ENCODE measurements at regions not wholly inside any gene's neighbourhood (a gene's known extent, or its start where the extent isn't known, plus 50 kb on each side); places are given as distances from the start of the nearest gene placed in this dataset.

- Histone ChIP-seq H3K27ac (ENCODE audit: extremely low read depth, low read depth, low read length) (no peak overlapping the region), H2AFZ (ENCODE audit: low read depth, low read length) (no peak overlapping the region), H3K9ac (ENCODE audit: insufficient read depth in 1 of 2, low read depth in 2 of 2, low read length in 2 of 2) (no peak overlapping the region), H3K4me3 (no peak overlapping the region), H3K9me1 (ENCODE audit: control insufficient read depth, insufficient read depth, low read length) (no peaks in the 10 kb centered on the region), H3K9me3 (replicated peaks; ENCODE audit: control insufficient read depth, insufficient read depth, low read depth, low read length) (no peaks in the 10 kb centered on the region), H3K36me3 (ENCODE audit: control insufficient read depth, insufficient read depth, low read length) (no peaks in the 10 kb centered on the region), H4K20me1 (replicated peaks; ENCODE audit: control insufficient read depth, insufficient read depth, low read length) (peaks cover 3% of the 10 kb centered on the region; the same call in 1 of the 2 replicates), H3K27me3 (ENCODE audit: control insufficient read depth in 2 of 2, insufficient read depth in 2 of 2, low read length in 2 of 2) (peaks cover 31 to 38% of the 10 kb centered on the region in 2 experiments), H3K4me2 (ENCODE audit: insufficient read depth, low read length) (no peak overlapping the region), H3K79me2 (ENCODE audit: control insufficient read depth, insufficient read depth, low read length) (no peaks in the 10 kb centered on the region), H3K4me1 (replicated peaks in 1 of 2; ENCODE audit: control insufficient read depth in 2 of 2, insufficient read depth in 2 of 2, low read length in 2 of 2) (no peaks in the 10 kb centered on the region)
- in situ Hi-C loops (cut with MboI) (no loop called here), intact Hi-C loops (cut with micrococcal nuclease) (no loop called here)
- CTCF ChIA-PET (ENCODE audit: low intra/inter-chr PET ratio): no interaction called here
- FAIRE-seq: no peak
- POLR2A ChIA-PET: interaction anchor here (0.6 to 2.2 kb wide), 4 partner anchors 10 to 858 kb away, joined by 4 to 6 read pairs (median 4); no protein-coding TSS in a partner anchor
- BruUV-seq (replicated peaks): no TSS peak
- no peak for DNase-seq (ENCODE audit: extremely low read depth in 1 of 4, low spot score in 3 of 4)
- WGBS (ENCODE audit: insufficient coverage, low coverage, missing lambda C conversion rate): under 1% methylated on average over 3 of the region's 3 CpGs
- no peak for ATAC-seq
- TF ChIP-seq ZBTB1 (CRISPR knock-in tag; IDR thresholded peaks at IDR 0.05; ENCODE audit: borderline replicate concordance, low read depth) (no peak), RREB1 (CRISPR knock-in tag; IDR thresholded peaks at IDR 0.05) (no peak), RUNX1 (IDR thresholded peaks at IDR 0.05; ENCODE audit: low read depth) (no peak), CREB3L1 (IDR thresholded peaks at IDR 0.05; ENCODE audit: borderline replicate concordance, low read depth) (no peak), ZMIZ1 (IDR thresholded peaks at IDR 0.05; ENCODE audit: low read depth in 2 of 2, low read length in 2 of 2) (no peak), POU5F1 (IDR thresholded peaks at IDR 0.05; ENCODE audit: borderline replicate concordance, low read depth, low read length, partially characterized antibody) (no peak), CEBPG (CRISPR knock-in tag; IDR thresholded peaks at IDR 0.05) (no peak), CEBPG (tag; conservative IDR thresholded peaks at IDR 0.05 in 1 of 2, IDR thresholded peaks at IDR 0.05 in 1 of 2) (no peak), NCOA6 (IDR thresholded peaks at IDR 0.05) (peak; percentile 29), ZNF311 (CRISPR knock-in tag; IDR thresholded peaks at IDR 0.05) (no peak), CBX2 (IDR thresholded peaks at IDR 0.05; ENCODE audit: insufficient read depth, low read length, poor library complexity, severe bottlenecking) (peak; percentile 82), MAFK (IDR thresholded peaks at IDR 0.05; ENCODE audit: low read length) (no peak)
Observed at GRCh38 chr22:22384267-22384666, 124.3 kb downstream of the ZNF280B start.
